ENCODE measurements at regions not wholly inside any gene's neighbourhood (a gene's known extent, or its start where the extent isn't known, plus 50 kb on each side); places are given as distances from the start of the nearest gene placed in this dataset.

DNA sequence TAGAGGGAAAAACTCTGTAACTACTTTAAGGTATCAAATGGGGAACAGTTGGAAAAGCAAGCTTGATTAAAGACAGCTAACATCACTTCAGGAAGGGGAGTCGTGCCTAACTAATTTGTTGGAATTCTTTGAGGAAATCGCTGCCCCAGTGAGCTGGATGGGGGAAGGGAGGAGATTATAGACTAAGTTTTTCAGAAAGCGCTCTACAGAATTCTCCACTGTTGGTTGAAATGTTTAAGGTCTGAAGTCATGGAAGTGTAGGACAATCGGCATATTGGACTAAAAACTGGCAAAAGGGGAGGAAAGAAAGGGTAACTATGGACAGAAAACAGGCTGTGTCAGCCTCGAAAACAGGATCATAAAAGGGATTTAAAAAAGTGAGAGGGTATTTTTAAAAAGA, 229.9 kb upstream of the HMGA2 start:
- Histone ChIP-seq H3K36me3 (no peaks in the 10 kb centered on the region), H3K4me3 (no peak overlapping the region), H3K4me1 (no peaks in the 10 kb centered on the region), H3K27me3 (peaks cover 12% of the 10 kb centered on the region), H3K27ac (no peak overlapping the region), H3K9me3 (no peaks in the 10 kb centered on the region)
- 48% methylated on average over 5 of the region's 5 CpGs for WGBS
- no peak for DNase-seq (ENCODE audit: low spot score in 2 of 2)
- TF ChIP-seq EP300 (IDR thresholded peaks at IDR 0.05) (no peak), POLR2AphosphoS5 (IDR thresholded peaks at IDR 0.05) (no peak), POLR2A (IDR thresholded peaks at IDR 0.05) (no peak)
- TF ChIP-seq, protein P1, sequence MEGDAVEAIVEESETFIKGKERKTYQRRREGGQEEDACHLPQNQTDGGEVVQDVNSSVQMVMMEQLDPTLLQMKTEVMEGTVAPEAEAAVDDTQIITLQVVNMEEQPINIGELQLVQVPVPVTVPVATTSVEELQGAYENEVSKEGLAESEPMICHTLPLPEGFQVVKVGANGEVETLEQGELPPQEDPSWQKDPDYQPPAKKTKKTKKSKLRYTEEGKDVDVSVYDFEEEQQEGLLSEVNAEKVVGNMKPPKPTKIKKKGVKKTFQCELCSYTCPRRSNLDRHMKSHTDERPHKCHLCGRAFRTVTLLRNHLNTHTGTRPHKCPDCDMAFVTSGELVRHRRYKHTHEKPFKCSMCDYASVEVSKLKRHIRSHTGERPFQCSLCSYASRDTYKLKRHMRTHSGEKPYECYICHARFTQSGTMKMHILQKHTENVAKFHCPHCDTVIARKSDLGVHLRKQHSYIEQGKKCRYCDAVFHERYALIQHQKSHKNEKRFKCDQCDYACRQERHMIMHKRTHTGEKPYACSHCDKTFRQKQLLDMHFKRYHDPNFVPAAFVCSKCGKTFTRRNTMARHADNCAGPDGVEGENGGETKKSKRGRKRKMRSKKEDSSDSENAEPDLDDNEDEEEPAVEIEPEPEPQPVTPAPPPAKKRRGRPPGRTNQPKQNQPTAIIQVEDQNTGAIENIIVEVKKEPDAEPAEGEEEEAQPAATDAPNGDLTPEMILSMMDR (IDR thresholded peaks at IDR 0.05): no peak

DNA sequence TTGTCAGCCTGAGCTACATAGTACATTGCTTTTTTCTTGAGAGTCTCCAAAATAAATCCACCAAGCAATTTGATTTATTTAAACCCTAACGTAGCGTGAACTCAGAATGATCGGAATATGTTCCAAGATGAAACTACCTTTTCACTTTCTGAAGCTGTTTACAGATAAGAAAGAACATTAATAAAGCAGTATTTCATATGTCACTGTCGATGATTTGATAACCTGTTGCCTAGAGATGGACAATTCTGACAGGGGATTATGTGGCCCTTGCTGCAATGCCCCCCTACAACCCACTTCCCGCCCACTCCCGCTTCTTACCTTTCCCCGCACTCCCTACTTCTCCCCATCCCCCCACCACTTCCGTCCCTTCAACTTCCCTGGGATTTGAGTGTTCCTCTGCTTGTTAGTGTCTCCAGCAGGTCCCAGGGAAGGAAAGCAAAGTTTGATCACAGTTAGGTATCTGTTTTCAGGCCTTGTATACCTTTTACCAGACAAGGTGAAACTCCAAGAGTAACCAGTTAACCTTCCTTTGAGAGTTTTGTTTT, 229.2 kb upstream of the HMGA2 start:
- no peaks in the 10 kb centered on the region for H3K4me1 ChIP-seq
- no peak overlapping the region for H3K27ac ChIP-seq
- no peaks in the 10 kb centered on the region for H3K36me3 ChIP-seq
- no peak overlapping the region for H3K4me3 ChIP-seq
- TF ChIP-seq, protein P1 (IDR thresholded peaks at IDR 0.05): no peak
- no peak for TF ChIP-seq POLR2A (IDR thresholded peaks at IDR 0.05)
- no peak for TF ChIP-seq EP300 (IDR thresholded peaks at IDR 0.05)
- no peak for TF ChIP-seq POLR2AphosphoS5 (IDR thresholded peaks at IDR 0.05)
- no peaks in the 10 kb centered on the region for H3K9me3 ChIP-seq
- H3K27me3 ChIP-seq: peaks cover 17% of the 10 kb centered on the region
- 80% methylated on average over 8 of the region's 8 CpGs for WGBS
- DNase-seq (ENCODE audit: low spot score in 2 of 2): no peak

DNA sequence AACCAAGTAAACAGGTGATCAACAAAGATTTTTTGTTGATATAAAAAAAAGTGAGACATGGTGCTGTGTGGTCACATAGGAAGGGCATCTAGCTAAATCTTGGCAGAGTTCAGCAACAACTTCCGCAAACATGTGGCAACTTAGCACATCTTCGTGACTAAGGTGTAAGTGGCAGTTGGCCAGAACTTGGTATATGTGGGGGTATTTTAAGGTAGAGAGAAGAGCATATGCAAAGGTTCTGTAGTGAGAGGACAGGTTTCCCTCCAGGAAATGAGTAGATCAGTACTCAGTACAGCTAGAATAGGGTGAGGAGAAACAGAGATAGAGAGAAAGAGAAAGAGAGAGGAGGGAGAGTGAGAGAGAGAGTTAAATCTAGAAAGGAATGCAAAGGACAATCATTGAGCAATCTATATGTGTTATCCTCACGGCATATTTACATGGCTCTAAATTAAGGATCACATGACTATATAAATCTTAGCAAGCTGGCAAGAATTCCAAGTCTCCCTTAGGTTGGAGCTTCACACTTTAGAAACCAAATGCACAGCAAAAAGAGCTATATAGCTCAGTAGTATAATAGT, 227.7 kb upstream of the HMGA2 start:
- Histone ChIP-seq H3K27ac (no peak overlapping the region), H3K4me3 (no peak overlapping the region), H3K9me3 (no peaks in the 10 kb centered on the region), H3K36me3 (no peaks in the 10 kb centered on the region), H3K4me1 (no peaks in the 10 kb centered on the region), H3K27me3 (peaks cover 21% of the 10 kb centered on the region)
- TF ChIP-seq POLR2AphosphoS5 (IDR thresholded peaks at IDR 0.05) (no peak), EP300 (IDR thresholded peaks at IDR 0.05) (no peak), POLR2A (IDR thresholded peaks at IDR 0.05) (no peak)
- TF ChIP-seq, protein P1 (IDR thresholded peaks at IDR 0.05): no peak
- 45% methylated on average over 3 of the region's 3 CpGs for WGBS
- DNase-seq (ENCODE audit: low spot score in 2 of 2): no peak

DNA sequence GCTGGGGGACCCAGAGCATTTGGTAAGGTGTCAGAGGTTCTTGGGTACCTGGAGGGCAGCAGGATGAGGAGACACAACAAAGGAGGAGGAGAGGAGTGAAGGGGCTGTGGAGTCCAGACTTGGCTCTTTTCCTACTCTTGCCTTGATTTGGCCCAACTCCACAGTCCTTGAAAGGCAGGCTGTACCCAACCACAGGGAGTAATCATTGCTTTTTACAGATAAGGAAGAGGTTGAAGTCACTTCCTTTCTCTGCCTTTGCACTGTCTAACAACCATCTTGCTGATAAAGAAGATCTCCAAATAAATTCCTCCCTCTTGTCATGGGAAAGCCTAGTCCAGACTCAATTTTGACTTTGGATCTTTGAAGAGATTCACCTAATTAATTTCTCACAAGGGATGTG, 226.8 kb upstream of the HMGA2 start:
- H3K36me3 ChIP-seq: no peaks in the 10 kb centered on the region
- no peak for TF ChIP-seq POLR2A (IDR thresholded peaks at IDR 0.05)
- no peak for TF ChIP-seq POLR2AphosphoS5 (IDR thresholded peaks at IDR 0.05)
- TF ChIP-seq EP300 (IDR thresholded peaks at IDR 0.05): no peak
- TF ChIP-seq, protein P1 (IDR thresholded peaks at IDR 0.05): no peak
- no peaks in the 10 kb centered on the region for H3K9me3 ChIP-seq

DNA sequence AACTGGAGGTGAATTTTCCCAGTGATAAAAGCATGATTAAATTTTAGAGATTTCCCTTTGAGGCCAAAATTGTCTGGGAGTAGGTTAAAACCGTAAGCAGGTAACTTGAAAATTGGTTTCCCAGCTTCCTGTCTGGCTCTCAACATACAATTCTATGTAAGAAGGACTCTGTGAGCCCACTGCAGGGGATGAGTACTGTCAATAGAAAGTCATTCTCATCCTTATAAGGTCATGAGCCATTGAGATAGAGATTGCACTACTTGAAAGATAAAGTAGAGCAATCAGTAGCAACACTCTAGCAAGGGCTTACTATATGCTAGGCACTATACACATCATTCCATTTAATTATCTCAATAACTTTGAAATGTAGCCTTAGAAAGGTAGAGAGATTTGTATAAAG, 225.6 kb upstream of the HMGA2 start:
- Histone ChIP-seq H3K36me3 (no peaks in the 10 kb centered on the region), H3K4me3 (no peak overlapping the region), H3K4me1 (peaks cover 16% of the 10 kb centered on the region), H3K9me3 (no peaks in the 10 kb centered on the region), H3K27ac (no peak overlapping the region), H3K27me3 (peaks cover 21% of the 10 kb centered on the region)
- no peak for DNase-seq (ENCODE audit: low spot score in 2 of 2)
- WGBS: 80% methylated on average over 1 of the region's 1 CpG
- no peak for TF ChIP-seq POLR2A (IDR thresholded peaks at IDR 0.05)
- TF ChIP-seq POLR2AphosphoS5 (IDR thresholded peaks at IDR 0.05): no peak
- TF ChIP-seq, protein P1 (IDR thresholded peaks at IDR 0.05): no peak
- no peak for TF ChIP-seq EP300 (IDR thresholded peaks at IDR 0.05)

More for the DNA sequence above, 226.8 kb upstream of the HMGA2 start:
- no peak for DNase-seq (ENCODE audit: low spot score in 2 of 2)
- H3K4me1 ChIP-seq: peaks cover 6% of the 10 kb centered on the region
- no peak overlapping the region for H3K4me3 ChIP-seq
- peaks cover 21% of the 10 kb centered on the region for H3K27me3 ChIP-seq
- no peak overlapping the region for H3K27ac ChIP-seq
